IMR-90 (cell line): ENCODE measurements at regions not wholly inside any gene's neighbourhood (a gene's known extent, or its start where the extent isn't known, plus 50 kb on each side); places are given as distances from the start of the nearest gene placed in this dataset.

Experiments used
- ATAC-seq: fragments of 200-7000 bp; cut with Tn5 transposase; 2 replicates; pipeline ENCODE4 v1.9.1; 2020; ENCODE audit warnings: low read depth, mild to moderate bottlenecking, moderate library complexity
- BruUV-seq: library from RNA; stranded (reverse); fragments of 400-500 nt; replicated peaks from 2 replicates; lab custom pipeline; 2021; lab: Mats Ljungman, UMichigan
- CTCF ChIA-PET: fragments of 300-600 bp; formaldehyde crosslinking; extraction: SDS; loops from one replicate; lab custom pipeline; 2021; ENCODE audit warnings: antibody characterized with exemption; lab: Yijun Ruan, JAX
- POLR2A ChIA-PET: fragments of 300-600 bp; sonication (Branson Sonifier 250); formaldehyde crosslinking; loops from one replicate; lab custom pipeline; 2022; ENCODE audit warnings: antibody characterized with exemption; ENCODE audit not compliant: unreplicated experiment; lab: Charles Lee
- DNase-seq: peaks from one replicate; pipeline ENCODE4 v3.0.0; 2013
- H2AFZ ChIP-seq: replicated peaks from 2 replicates; pipeline ENCODE3; 2013; ENCODE audit warnings: low read length, mild to moderate bottlenecking; ENCODE audit not compliant: poor library complexity
- H2AK5ac ChIP-seq: 2 replicates; pipeline ENCODE4 v1.6.1; 2013; ENCODE audit warnings: low read depth, low read length, inconsistent platforms
- H2AK9ac ChIP-seq: replicated peaks from 2 replicates; pipeline ENCODE3; 2013; ENCODE audit warnings: mild to moderate bottlenecking, low read depth, low read length, moderate library complexity; ENCODE audit not compliant: poor library complexity
- H2BK120ac ChIP-seq: 2 replicates; pipeline ENCODE4 v1.6.1; 2013; ENCODE audit warnings: low read depth, low read length, inconsistent platforms
- H2BK15ac ChIP-seq: 3 replicates; pipeline ENCODE4 v1.6.1; 2013; ENCODE audit warnings: low read depth, low read length, inconsistent platforms
- H2BK20ac ChIP-seq: 2 replicates; pipeline ENCODE4 v1.6.1; 2013; ENCODE audit warnings: low read depth, mild to moderate bottlenecking, inconsistent platforms, low read length, moderate library complexity
- H2BK5ac ChIP-seq: 2 replicates; pipeline ENCODE4 v1.6.1; 2013; ENCODE audit warnings: mild to moderate bottlenecking, low read depth, low read length, inconsistent platforms; ENCODE audit not compliant: poor library complexity, severe bottlenecking
- H3K14ac ChIP-seq: replicated peaks from 2 replicates; pipeline ENCODE4 v1.6.1; 2013; ENCODE audit warnings: low read depth, low read length, inconsistent platforms
- H3K18ac ChIP-seq: 2 replicates; pipeline ENCODE4 v1.6.1; 2013; ENCODE audit warnings: low read depth, low read length, control low read depth
- H3K23ac ChIP-seq: 2 replicates; pipeline ENCODE4 v1.6.1; 2013; ENCODE audit warnings: low read depth, low read length, inconsistent platforms
- H3K27ac ChIP-seq: 2 replicates; pipeline ENCODE4 v1.5.1; 2013; ENCODE audit warnings: mild to moderate bottlenecking, control low read depth, low read length; ENCODE audit not compliant: insufficient read depth
- H3K27me3 ChIP-seq: 2 replicates; pipeline ENCODE4 v1.6.1; 2013; ENCODE audit warnings: low read length; ENCODE audit not compliant: control insufficient read depth, insufficient read depth
- H3K36me3 ChIP-seq: 2 replicates; pipeline ENCODE4 v1.6.1; 2013; ENCODE audit warnings: low read length, mixed read lengths; ENCODE audit not compliant: control insufficient read depth, insufficient read depth
- H3K4ac ChIP-seq: 2 replicates; pipeline ENCODE4 v1.6.1; 2013; ENCODE audit warnings: low read depth, low read length, inconsistent platforms
- H3K4me1 ChIP-seq: 2 replicates; pipeline ENCODE4 v1.6.1; 2013; ENCODE audit warnings: low read length, mixed read lengths; ENCODE audit not compliant: control insufficient read depth, insufficient read depth
- H3K4me2 ChIP-seq: 2 replicates; pipeline ENCODE4 v1.6.1; 2013; ENCODE audit warnings: low read depth, mild to moderate bottlenecking, control low read depth, low read length, moderate library complexity
- H3K4me3 ChIP-seq: 2 replicates; pipeline ENCODE4 v1.5.1; 2013; ENCODE audit warnings: low read depth, mild to moderate bottlenecking, control low read depth, low read length, moderate library complexity; ENCODE audit not compliant: insufficient read depth
- H3K56ac ChIP-seq: 2 replicates; pipeline ENCODE4 v1.6.1; 2013; ENCODE audit warnings: low read length, inconsistent platforms; ENCODE audit not compliant: insufficient read depth; ENCODE audit errors: extremely low read depth
- H3K79me1 ChIP-seq, 2 experiments: 2 replicates each; pipeline ENCODE4 v1.6.1; 2013; ENCODE audit warnings: low read length in 2 of 2, inconsistent platforms in 1 of 2, low read depth in 1 of 2
- H3K9ac ChIP-seq: 2 replicates; pipeline ENCODE4 v1.6.1; 2013; ENCODE audit warnings: low read depth, low read length, control low read depth
- H3K9me1 ChIP-seq: 2 replicates; pipeline ENCODE4 v1.6.1; 2013; ENCODE audit warnings: low read length, inconsistent platforms; ENCODE audit not compliant: insufficient read depth
- H3K9me3 ChIP-seq: 2 replicates; pipeline ENCODE4 v1.6.1; 2013; ENCODE audit warnings: low read length; ENCODE audit not compliant: control insufficient read depth, insufficient read depth
- H4K20me1 ChIP-seq: 2 replicates; pipeline ENCODE4 v1.6.1; 2013; ENCODE audit warnings: low read length, inconsistent platforms; ENCODE audit not compliant: insufficient read depth
- H4K5ac ChIP-seq: 2 replicates; pipeline ENCODE4 v1.6.1; 2013; ENCODE audit warnings: mild to moderate bottlenecking, low read depth, low read length, control low read depth
- H4K8ac ChIP-seq, 2 experiments: 2 replicates each; pipeline ENCODE4 v1.6.1; 2013; ENCODE audit warnings: low read depth in 2 of 2, low read length in 2 of 2, control low read depth in 1 of 2, inconsistent platforms in 1 of 2
- H4K91ac ChIP-seq: 2 replicates; pipeline ENCODE4 v1.6.1; 2013; ENCODE audit warnings: low read depth, low read length, inconsistent platforms; ENCODE audit not compliant: insufficient read depth
- BHLHE40 ChIP-seq: fragments of 150-350 bp; IDR thresholded peaks from 2 replicates; pipeline ENCODE4 v1.6.1; 2016; ENCODE audit warnings: mild to moderate bottlenecking, low read depth, low read length
- CEBPB ChIP-seq: IDR thresholded peaks from 2 replicates; pipeline ENCODE4 v1.6.1; 2012; ENCODE audit warnings: low read depth, low read length, improper control_type of control experiment
- CHD1 ChIP-seq: IDR thresholded peaks from 2 replicates; pipeline ENCODE4 v1.6.1; 2012; ENCODE audit warnings: low read depth, low read length, improper control_type of control experiment
- ELK1 ChIP-seq: fragments of 150-350 bp; IDR thresholded peaks from 2 replicates; pipeline ENCODE4 v1.6.1; 2016; ENCODE audit warnings: low read depth, mild to moderate bottlenecking, low read length, moderate library complexity, borderline replicate concordance
- FOS ChIP-seq: fragments of 150-350 bp; IDR thresholded peaks from 2 replicates; pipeline ENCODE4 v1.6.1; 2016; ENCODE audit warnings: low read depth, low read length
- MAFK ChIP-seq: IDR thresholded peaks from 2 replicates; pipeline ENCODE4 v1.6.1; 2012; ENCODE audit warnings: low read depth, low read length, improper control_type of control experiment
- MAZ ChIP-seq: IDR thresholded peaks from 2 replicates; pipeline ENCODE4 v1.6.1; 2012; ENCODE audit warnings: low read depth, mild to moderate bottlenecking, low read length, improper control_type of control experiment, moderate library complexity, borderline replicate concordance
- MXI1 ChIP-seq: IDR thresholded peaks from 2 replicates; pipeline ENCODE4 v1.6.1; 2012; ENCODE audit warnings: low read depth, mild to moderate bottlenecking, low read length, moderate library complexity, borderline replicate concordance
- NFE2L2 ChIP-seq: fragments of 150-350 bp; IDR thresholded peaks from 2 replicates; pipeline ENCODE4 v1.6.1; 2016; ENCODE audit warnings: low read depth, mild to moderate bottlenecking, low read length
- POLR2A ChIP-seq: IDR thresholded peaks from 2 replicates; pipeline ENCODE4 v1.6.1; 2012; ENCODE audit warnings: mild to moderate bottlenecking, low read depth, low read length
- RAD21 ChIP-seq: IDR thresholded peaks from 2 replicates; pipeline ENCODE4 v1.6.1; 2012; ENCODE audit warnings: low read length, improper control_type of control experiment
- RCOR1 ChIP-seq: IDR thresholded peaks from 2 replicates; pipeline ENCODE4 v1.6.1; 2012; ENCODE audit warnings: mild to moderate bottlenecking, low read length, improper control_type of control experiment; ENCODE audit not compliant: insufficient replicate concordance
- RFX5 ChIP-seq: IDR thresholded peaks from 2 replicates; pipeline ENCODE4 v1.8.0; 2012; ENCODE audit warnings: low read depth, mild to moderate bottlenecking, low read length, moderate library complexity
- SMC3 ChIP-seq: fragments of 150-350 bp; IDR thresholded peaks from 2 replicates; pipeline ENCODE4 v1.6.1; 2016; ENCODE audit warnings: low read depth, mild to moderate bottlenecking, antibody characterized with exemption, low read length, moderate library complexity
- WGBS, 2 experiments: methylation state at CpG; one replicate each; pipeline versions ENCODE4 v1.1.5 to v1.1.7; 2013; ENCODE audit warnings: missing lambda C conversion rate in 2 of 2; ENCODE audit not compliant: insufficient read length in 1 of 2; ENCODE audit errors: extremely low coverage in 2 of 2; 5-methylcytosine and 5-hydroxymethylcytosine counted together
- dilution Hi-C: fragments of 300-500 bp; cut with HindIII; formaldehyde crosslinking; loops from one replicate; pipeline ENCODE4 v1.14.3; 2018; ENCODE audit warnings: low sequenced_read_pairs; ENCODE audit not compliant: unreplicated experiment
- in situ Hi-C: fragments of 300-500 bp; cut with MboI; formaldehyde crosslinking; loops from 3 replicates; pipeline ENCODE4 v1.14.3; 2019; ENCODE audit warnings: low sequenced_read_pairs, inconsistent platforms, mixed read lengths
- intact Hi-C: fragments of 100-400 bp; cut with micrococcal nuclease; formaldehyde crosslinking; loops from 2 replicates; pipeline ENCODE4 v1.10.0; 2022
- TF ChIP-seq, protein P1 (sequence below): fragments of 150-350 bp; IDR thresholded peaks from 2 replicates; pipeline ENCODE4 v1.6.1; 2017; ENCODE audit warnings: mild to moderate bottlenecking, antibody characterized with exemption, low read length, low read depth
- TF ChIP-seq, protein P2 (sequence below): conservative IDR thresholded peaks from 2 replicates; pipeline ENCODE4 v1.5.1; 2012; ENCODE audit warnings: mild to moderate bottlenecking, low read depth, low read length, improper control_type of control experiment

DNA sequence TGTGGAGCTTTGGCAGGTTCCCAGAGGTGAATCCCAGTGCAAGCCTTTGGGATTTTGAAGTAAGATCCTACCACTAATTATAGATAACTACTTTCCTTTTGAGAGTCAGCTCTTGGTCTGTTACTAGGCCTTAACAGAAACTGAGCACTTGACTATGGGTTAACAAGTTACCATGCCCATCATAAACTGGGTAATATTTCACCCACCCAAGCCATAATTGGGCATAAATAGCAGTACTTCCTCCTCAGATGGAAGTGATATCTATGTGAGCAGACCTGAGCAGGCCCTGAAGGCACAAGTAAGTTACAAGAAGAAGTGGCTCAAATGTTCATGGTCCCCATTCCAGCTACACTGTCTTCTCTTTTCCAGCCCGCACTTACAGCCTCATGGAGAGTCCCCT is 475.9 kb downstream of the LRRIQ3 start:
- Histone ChIP-seq H4K5ac (no peak overlapping the region), H3K9me1 (no peaks in the 10 kb centered on the region), H3K56ac (no peak overlapping the region), H3K9me3 (peaks cover 10% of the 10 kb centered on the region), H2BK20ac (no peak overlapping the region), H3K27me3 (no peaks in the 10 kb centered on the region), H3K27ac (no peak overlapping the region), H4K91ac (no peak overlapping the region), H3K36me3 (no peaks in the 10 kb centered on the region), H3K9ac (no peak overlapping the region), H2AK5ac (no peak overlapping the region), H3K79me1 (no peaks in the 10 kb centered on the region), H3K4me3 (no peak overlapping the region), H3K4me1 (no peaks in the 10 kb centered on the region), H4K20me1 (no peaks in the 10 kb centered on the region), H3K4ac (no peak overlapping the region), H4K8ac (no peak overlapping the region), H2AFZ (no peak overlapping the region), H2BK5ac (no peak overlapping the region), H3K23ac (no peak overlapping the region), H2BK15ac (no peak overlapping the region), H2BK120ac (no peak overlapping the region), H3K4me2 (no peak overlapping the region), H2AK9ac (no peak overlapping the region), H3K18ac (no peak overlapping the region), H3K14ac (no peak overlapping the region)
- in situ Hi-C loops (no loop called here), dilution Hi-C loops (no loop called here), intact Hi-C loops (no loop called here)
- no peak for ATAC-seq
- POLR2A ChIA-PET = no interaction called here
- WGBS, 2 experiments = no CpG with 5 or more reads among the region's 1 CpG
- no peak for TF ChIP-seq CEBPB
- TF ChIP-seq MAFK = no peak
- no peak for TF ChIP-seq NFE2L2
- TF ChIP-seq CHD1 = no peak
- TF ChIP-seq FOS = no peak
- TF ChIP-seq RCOR1 = no peak
- no peak for TF ChIP-seq BHLHE40
- no peak for TF ChIP-seq ELK1
- no peak for TF ChIP-seq RAD21
- no peak for TF ChIP-seq POLR2A
- TF ChIP-seq, protein P1, sequence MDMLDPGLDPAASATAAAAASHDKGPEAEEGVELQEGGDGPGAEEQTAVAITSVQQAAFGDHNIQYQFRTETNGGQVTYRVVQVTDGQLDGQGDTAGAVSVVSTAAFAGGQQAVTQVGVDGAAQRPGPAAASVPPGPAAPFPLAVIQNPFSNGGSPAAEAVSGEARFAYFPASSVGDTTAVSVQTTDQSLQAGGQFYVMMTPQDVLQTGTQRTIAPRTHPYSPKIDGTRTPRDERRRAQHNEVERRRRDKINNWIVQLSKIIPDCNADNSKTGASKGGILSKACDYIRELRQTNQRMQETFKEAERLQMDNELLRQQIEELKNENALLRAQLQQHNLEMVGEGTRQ = no peak
- no peak for TF ChIP-seq SMC3
- TF ChIP-seq, protein P2, sequence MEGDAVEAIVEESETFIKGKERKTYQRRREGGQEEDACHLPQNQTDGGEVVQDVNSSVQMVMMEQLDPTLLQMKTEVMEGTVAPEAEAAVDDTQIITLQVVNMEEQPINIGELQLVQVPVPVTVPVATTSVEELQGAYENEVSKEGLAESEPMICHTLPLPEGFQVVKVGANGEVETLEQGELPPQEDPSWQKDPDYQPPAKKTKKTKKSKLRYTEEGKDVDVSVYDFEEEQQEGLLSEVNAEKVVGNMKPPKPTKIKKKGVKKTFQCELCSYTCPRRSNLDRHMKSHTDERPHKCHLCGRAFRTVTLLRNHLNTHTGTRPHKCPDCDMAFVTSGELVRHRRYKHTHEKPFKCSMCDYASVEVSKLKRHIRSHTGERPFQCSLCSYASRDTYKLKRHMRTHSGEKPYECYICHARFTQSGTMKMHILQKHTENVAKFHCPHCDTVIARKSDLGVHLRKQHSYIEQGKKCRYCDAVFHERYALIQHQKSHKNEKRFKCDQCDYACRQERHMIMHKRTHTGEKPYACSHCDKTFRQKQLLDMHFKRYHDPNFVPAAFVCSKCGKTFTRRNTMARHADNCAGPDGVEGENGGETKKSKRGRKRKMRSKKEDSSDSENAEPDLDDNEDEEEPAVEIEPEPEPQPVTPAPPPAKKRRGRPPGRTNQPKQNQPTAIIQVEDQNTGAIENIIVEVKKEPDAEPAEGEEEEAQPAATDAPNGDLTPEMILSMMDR = no peak
- no peak for TF ChIP-seq RFX5
- no peak for TF ChIP-seq MAZ
- no peak for TF ChIP-seq MXI1
- no TSS peak for BruUV-seq
- DNase-seq = no peak
- CTCF ChIA-PET = no interaction called here
